Adrenal gland (tissue), 5 donors: ENCODE measurements at regions not wholly inside any gene's neighbourhood (a gene's known extent, or its start where the extent isn't known, plus 50 kb on each side); places are given as distances from the start of the nearest gene placed in this dataset.

Source experiments
- POLR2A ChIP-seq, 2 donors: fragments of 450-650 bp; IDR thresholded peaks; one replicate each; pipeline ENCODE4 v1.6.1; 2017; ENCODE audit warnings: antibody characterized with exemption in 2 of 2, mild to moderate bottlenecking in 2 of 2, moderate library complexity in 1 of 2
- TF ChIP-seq, protein P1 (sequence below), 6 experiments: fragments of 450-650 bp in 4 of 6; fragments of 200-600 bp in 2 of 6; sonication (generic) in 1 of 6; IDR thresholded peaks; 1 replicate in 5 of 6; 2 replicates in 1 of 6; pipeline versions ENCODE4 v1.5.1 to v1.8.0; 2016 to 2021; ENCODE audit warnings: antibody characterized with exemption in 6 of 6, mild to moderate bottlenecking in 2 of 6, moderate library complexity in 1 of 6
- donor health status: DM: no; HTN: no; CAD: no.

DNA sequence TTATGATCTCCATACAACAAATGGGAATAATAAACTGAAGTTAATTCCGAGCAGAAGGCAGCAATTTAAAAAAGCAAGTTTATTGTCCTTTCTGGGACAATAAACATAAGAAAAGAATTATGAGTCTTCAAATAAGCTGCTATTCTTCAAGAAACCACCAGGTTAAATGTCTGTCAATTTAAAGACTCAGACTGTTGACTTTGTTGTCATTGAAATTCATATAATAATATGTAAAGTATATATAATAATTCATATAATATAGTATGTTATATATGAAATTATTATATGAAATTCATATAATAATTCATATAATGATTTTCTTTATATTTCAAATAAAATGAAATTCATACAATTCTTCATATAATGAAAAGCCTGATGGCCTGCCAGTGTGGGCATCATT lies 497.5 kb upstream of the RGMB start:
- TF ChIP-seq, protein P1, sequence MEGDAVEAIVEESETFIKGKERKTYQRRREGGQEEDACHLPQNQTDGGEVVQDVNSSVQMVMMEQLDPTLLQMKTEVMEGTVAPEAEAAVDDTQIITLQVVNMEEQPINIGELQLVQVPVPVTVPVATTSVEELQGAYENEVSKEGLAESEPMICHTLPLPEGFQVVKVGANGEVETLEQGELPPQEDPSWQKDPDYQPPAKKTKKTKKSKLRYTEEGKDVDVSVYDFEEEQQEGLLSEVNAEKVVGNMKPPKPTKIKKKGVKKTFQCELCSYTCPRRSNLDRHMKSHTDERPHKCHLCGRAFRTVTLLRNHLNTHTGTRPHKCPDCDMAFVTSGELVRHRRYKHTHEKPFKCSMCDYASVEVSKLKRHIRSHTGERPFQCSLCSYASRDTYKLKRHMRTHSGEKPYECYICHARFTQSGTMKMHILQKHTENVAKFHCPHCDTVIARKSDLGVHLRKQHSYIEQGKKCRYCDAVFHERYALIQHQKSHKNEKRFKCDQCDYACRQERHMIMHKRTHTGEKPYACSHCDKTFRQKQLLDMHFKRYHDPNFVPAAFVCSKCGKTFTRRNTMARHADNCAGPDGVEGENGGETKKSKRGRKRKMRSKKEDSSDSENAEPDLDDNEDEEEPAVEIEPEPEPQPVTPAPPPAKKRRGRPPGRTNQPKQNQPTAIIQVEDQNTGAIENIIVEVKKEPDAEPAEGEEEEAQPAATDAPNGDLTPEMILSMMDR (IDR thresholded peaks at IDR 0.05) = no peak
- TF ChIP-seq POLR2A (IDR thresholded peaks at IDR 0.05) = no peak
